ENCODE measurements at regions not wholly inside any gene's neighbourhood (a gene's known extent, or its start where the extent isn't known, plus 50 kb on each side); places are given as distances from the start of the nearest gene placed in this dataset.
"Not testable (repeated sequence)": the region's sequence is repeated elsewhere in the genome, so short reads cannot be mapped to it uniquely, and the experiment has no call there.

- intact Hi-C loops (cut with DNase I): no loop called here
- no peak overlapping the region for H3K27ac ChIP-seq
- H3K36me3 ChIP-seq (ENCODE audit: insufficient read depth in 1 of 2, low read depth in 1 of 2): no peaks in the 10 kb centered on the region
- ATAC-seq (no peak), DNase-seq (no peak)
- TF ChIP-seq, protein P1, sequence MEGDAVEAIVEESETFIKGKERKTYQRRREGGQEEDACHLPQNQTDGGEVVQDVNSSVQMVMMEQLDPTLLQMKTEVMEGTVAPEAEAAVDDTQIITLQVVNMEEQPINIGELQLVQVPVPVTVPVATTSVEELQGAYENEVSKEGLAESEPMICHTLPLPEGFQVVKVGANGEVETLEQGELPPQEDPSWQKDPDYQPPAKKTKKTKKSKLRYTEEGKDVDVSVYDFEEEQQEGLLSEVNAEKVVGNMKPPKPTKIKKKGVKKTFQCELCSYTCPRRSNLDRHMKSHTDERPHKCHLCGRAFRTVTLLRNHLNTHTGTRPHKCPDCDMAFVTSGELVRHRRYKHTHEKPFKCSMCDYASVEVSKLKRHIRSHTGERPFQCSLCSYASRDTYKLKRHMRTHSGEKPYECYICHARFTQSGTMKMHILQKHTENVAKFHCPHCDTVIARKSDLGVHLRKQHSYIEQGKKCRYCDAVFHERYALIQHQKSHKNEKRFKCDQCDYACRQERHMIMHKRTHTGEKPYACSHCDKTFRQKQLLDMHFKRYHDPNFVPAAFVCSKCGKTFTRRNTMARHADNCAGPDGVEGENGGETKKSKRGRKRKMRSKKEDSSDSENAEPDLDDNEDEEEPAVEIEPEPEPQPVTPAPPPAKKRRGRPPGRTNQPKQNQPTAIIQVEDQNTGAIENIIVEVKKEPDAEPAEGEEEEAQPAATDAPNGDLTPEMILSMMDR (IDR thresholded peaks at IDR 0.05): no peak
- 5 to 35% (median 10%) methylated on average over 1 of the region's 1 CpG for WGBS, 3 donors
- H3K4me3 ChIP-seq: no peak overlapping the region
- H3K9me3 ChIP-seq: peaks cover 4% of the 10 kb centered on the region
- no peaks in the 10 kb centered on the region for H3K27me3 ChIP-seq (ENCODE audit: insufficient read depth in 3 of 3, low read length in 2 of 3)
- no peaks in the 10 kb centered on the region for H3K4me1 ChIP-seq
Observed at GRCh38 chr6:122913558-122913957, 82.5 kb upstream of the CLVS2 start.

DNA sequence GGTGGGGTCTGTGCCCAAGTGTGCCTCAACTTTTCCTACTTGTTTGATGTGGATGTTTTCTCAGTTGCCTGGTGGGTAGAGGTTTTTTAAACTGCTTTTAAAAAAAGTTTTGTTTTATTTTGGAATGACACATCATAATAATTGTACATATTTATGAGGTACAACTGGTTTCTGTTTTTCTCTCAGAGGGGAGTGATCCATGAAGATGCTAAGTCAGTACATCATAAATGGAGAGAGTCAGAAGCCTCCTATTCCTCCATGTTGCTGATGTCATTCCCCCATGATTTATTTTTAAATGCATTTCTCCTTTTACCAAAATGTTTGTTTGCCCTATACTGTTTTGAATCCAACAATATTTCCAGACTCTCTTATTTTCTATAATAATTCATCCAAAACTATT is 77.3 kb upstream of the CLVS2 start:
- no peak for ATAC-seq
- TF ChIP-seq, protein P1 (IDR thresholded peaks at IDR 0.05): no peak

DNA sequence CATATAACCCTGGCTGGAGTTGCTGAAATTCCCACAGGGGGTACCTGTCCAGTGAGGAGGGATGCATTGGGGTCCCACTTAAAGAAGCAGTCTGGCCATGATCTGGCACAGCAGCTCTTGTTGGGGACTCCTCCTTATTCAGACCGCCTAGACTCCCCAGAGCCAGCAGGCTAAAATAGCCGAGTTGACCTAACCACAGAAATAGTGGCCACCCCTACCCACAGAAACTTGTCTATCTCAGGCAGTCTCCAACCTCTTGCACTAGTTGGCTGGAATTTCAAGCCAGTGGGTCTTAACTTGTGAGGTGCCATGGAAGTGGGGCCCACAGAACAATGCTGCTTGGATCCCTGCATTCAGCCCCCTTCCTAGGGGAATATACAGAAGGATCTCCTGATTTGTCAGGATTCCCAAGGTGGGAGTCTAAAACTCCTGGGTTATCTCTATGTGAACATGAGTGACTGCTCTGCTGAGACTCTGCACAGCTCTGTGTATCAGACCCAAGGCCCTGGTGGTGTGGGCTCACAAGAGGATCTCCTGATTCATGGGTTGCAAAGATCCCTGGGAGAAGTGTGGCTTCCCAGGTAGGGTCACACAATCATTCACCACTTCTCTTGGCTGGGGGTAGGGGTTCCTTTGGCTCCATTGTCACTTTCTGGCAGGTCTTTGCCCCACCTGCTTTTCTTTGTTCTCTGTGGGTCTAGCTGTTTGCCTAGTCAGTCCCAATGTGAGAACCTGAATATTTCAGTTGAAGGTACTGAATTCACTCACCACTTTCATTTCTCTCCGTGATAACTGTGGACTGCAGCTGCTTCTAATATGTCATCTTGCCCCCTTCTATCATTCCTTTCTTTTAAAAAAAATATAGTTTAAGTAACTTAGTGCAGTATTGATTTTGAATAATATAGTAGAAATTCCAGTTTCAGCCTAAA is 65.5 kb upstream of the CLVS2 start:
- intact Hi-C loops (cut with DNase I): no loop called here
- TF ChIP-seq, protein P1 (IDR thresholded peaks at IDR 0.05): no peak
- Histone ChIP-seq H3K27ac (no peak overlapping the region), H3K27me3 (ENCODE audit: insufficient read depth in 3 of 3, low read length in 2 of 3) (no peaks in the 10 kb centered on the region), H3K4me1 (no peaks in the 10 kb centered on the region), H3K36me3 (ENCODE audit: insufficient read depth in 1 of 2, low read depth in 1 of 2) (no peaks in the 10 kb centered on the region), H3K9me3 (no peaks in the 10 kb centered on the region), H3K4me3 (no peak overlapping the region)
- 81 to 84% (median 84%) methylated on average over 3 of the region's 3 CpGs for WGBS, 3 donors
- ATAC-seq: no peak
- no peak for DNase-seq

More for the DNA sequence above, 77.3 kb upstream of the CLVS2 start:
- DNase-seq: no peak
- intact Hi-C loops (cut with DNase I): no loop called here
- H3K4me1 ChIP-seq: no peaks in the 10 kb centered on the region
- no peak overlapping the region for H3K4me3 ChIP-seq
- no peak overlapping the region for H3K27ac ChIP-seq
- H3K27me3 ChIP-seq (ENCODE audit: insufficient read depth in 3 of 3, low read length in 2 of 3): no peaks in the 10 kb centered on the region
- H3K36me3 ChIP-seq (ENCODE audit: insufficient read depth in 1 of 2, low read depth in 1 of 2): no peaks in the 10 kb centered on the region
- H3K9me3 ChIP-seq: peaks cover 4% of the 10 kb centered on the region

GRCh38 chr6:122931916-122932315 is 64.1 kb upstream of the CLVS2 start:
- DNase-seq (no peak), ATAC-seq (no peak)
- no peak overlapping the region for H3K27ac ChIP-seq
- H3K27me3 ChIP-seq (ENCODE audit: insufficient read depth in 3 of 3, low read length in 2 of 3): no peaks in the 10 kb centered on the region
- no peaks in the 10 kb centered on the region for H3K9me3 ChIP-seq
- TF ChIP-seq, protein P1 (IDR thresholded peaks at IDR 0.05): no peak
- intact Hi-C loops (cut with DNase I): no loop called here
- H3K4me1 ChIP-seq: no peaks in the 10 kb centered on the region
- no peaks in the 10 kb centered on the region for H3K36me3 ChIP-seq (ENCODE audit: insufficient read depth in 1 of 2, low read depth in 1 of 2)
- no peak overlapping the region for H3K4me3 ChIP-seq

GRCh38 chr6:122944936-122945335 is 51.1 kb upstream of the CLVS2 start:
- H3K27me3 ChIP-seq (ENCODE audit: insufficient read depth in 3 of 3, low read length in 2 of 3); H3K4me3 ChIP-seq; H3K27ac ChIP-seq; H3K9me3 ChIP-seq; ATAC-seq; H3K36me3 ChIP-seq (ENCODE audit: insufficient read depth in 1 of 2, low read depth in 1 of 2); intact Hi-C loops (cut with DNase I); DNase-seq; H3K4me1 ChIP-seq: not testable (repeated sequence)
- 83 to 91% (median 85%) methylated on average over 6 of the region's 6 CpGs for WGBS, 3 donors

All from psoas muscle (tissue), 7 donors.